ENCODE measurements at regions not wholly inside any gene's neighbourhood (a gene's known extent, or its start where the extent isn't known, plus 50 kb on each side); places are given as distances from the start of the nearest gene placed in this dataset.

DNA sequence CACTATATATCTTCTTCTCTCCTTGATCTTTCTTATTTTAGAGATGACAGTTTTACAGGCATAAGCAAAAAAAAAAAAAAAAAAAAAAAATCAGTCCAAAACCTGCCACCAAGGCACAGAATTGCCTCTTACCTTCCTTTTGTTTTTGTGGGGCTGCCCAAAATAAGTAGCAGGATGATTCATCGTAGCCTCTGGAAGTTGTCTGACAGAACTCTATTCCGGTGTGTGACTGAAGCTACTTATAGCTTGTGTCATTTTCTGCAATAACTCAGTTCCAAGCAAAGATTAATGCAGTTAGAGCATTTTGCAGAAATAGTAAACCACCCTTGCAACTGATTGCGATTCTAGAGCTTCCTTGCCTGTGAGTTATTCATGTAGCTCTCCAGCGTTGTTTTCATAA, 186.8 kb downstream of the KIF2B start:
- no peak overlapping the region for H2BK5ac ChIP-seq (ENCODE audit: low read depth, low read length, poor library complexity, severe bottlenecking)
- H3K36me3 ChIP-seq (ENCODE audit: control insufficient read depth in 1 of 2, insufficient read depth in 2 of 2, low read depth in 1 of 2, low read length in 2 of 2), result no peaks in the 10 kb centered on the region
- H3K14ac ChIP-seq (ENCODE audit: low read length in 2 of 2), result no peak overlapping the region
- H3K9me3 ChIP-seq (ENCODE audit: control insufficient read depth, low read length), result peaks cover 24% of the 10 kb centered on the region
- H2AK5ac ChIP-seq (ENCODE audit: low read length, severe bottlenecking), result no peak overlapping the region
- H3K4ac ChIP-seq (ENCODE audit: low read depth in 1 of 2, low read length in 2 of 2), result no peak overlapping the region
- H2BK12ac ChIP-seq (ENCODE audit: low read length in 2 of 2), result no peak overlapping the region
- H3K4me1 ChIP-seq (ENCODE audit: control insufficient read depth, insufficient read depth, low read depth, low read length), result no peaks in the 10 kb centered on the region
- no peak overlapping the region for H4K91ac ChIP-seq (ENCODE audit: low read length)
- no peak overlapping the region for H3K23ac ChIP-seq (ENCODE audit: low read length in 2 of 2)
- no peaks in the 10 kb centered on the region for H3K79me1 ChIP-seq (replicated peaks; ENCODE audit: low read length, poor library complexity, severe bottlenecking)
- H3K18ac ChIP-seq (ENCODE audit: low read depth in 1 of 2, low read length in 2 of 2), result no peak overlapping the region
- H2BK120ac ChIP-seq (ENCODE audit: low read depth, low read length), result no peak overlapping the region
- H2AFZ ChIP-seq (ENCODE audit: low read depth, low read length), result no peak overlapping the region
- H3K27me3 ChIP-seq (ENCODE audit: control insufficient read depth in 1 of 2, insufficient read depth in 1 of 2, low read length in 2 of 2), result no peaks in the 10 kb centered on the region
- no peak for DNase-seq
- H3K4me2 ChIP-seq (ENCODE audit: low read length, poor library complexity, severe bottlenecking), result no peak overlapping the region
- H2BK15ac ChIP-seq (ENCODE audit: low read depth, poor library complexity, severe bottlenecking), result no peak overlapping the region
- H4K8ac ChIP-seq (ENCODE audit: low read length), result no peak overlapping the region
- H3K9ac ChIP-seq (ENCODE audit: low read length), result no peak overlapping the region
- H3K4me3 ChIP-seq (ENCODE audit: insufficient read depth in 1 of 2, low read depth in 1 of 2, low read length in 2 of 2), result no peak overlapping the region
- H3K27ac ChIP-seq (ENCODE audit: low read length, poor library complexity, severe bottlenecking), result no peak overlapping the region
- WGBS, result 91% methylated on average over 4 of the region's 4 CpGs

DNA sequence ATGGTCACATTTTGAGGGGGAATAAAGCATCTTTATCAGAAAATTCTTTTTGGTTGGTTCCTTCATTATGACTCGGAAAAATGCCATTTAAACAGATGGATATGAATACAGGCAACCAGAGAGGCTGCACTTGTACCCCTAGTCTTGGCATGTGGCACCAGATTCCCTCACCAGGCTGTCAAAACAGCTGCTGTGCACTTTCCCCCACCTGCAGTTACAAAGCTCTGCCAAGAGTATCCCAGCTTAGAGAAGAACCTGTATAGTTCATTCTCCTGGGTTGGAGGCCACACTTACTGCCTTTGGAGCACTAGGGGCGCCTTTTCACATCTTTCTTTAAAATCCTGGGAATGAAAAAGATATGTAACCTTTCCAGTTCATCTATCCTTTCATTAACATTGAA, 190.3 kb downstream of the KIF2B start:
- Histone ChIP-seq H3K9ac (ENCODE audit: low read length) (no peak overlapping the region), H3K23ac (ENCODE audit: low read length in 2 of 2) (no peak overlapping the region), H4K91ac (ENCODE audit: low read length) (no peak overlapping the region), H3K79me1 (replicated peaks; ENCODE audit: low read length, poor library complexity, severe bottlenecking) (no peaks in the 10 kb centered on the region), H3K27ac (ENCODE audit: low read length, poor library complexity, severe bottlenecking) (no peak overlapping the region), H3K4me2 (ENCODE audit: low read length, poor library complexity, severe bottlenecking) (no peak overlapping the region), H3K14ac (ENCODE audit: low read length in 2 of 2) (no peak overlapping the region), H3K4me3 (ENCODE audit: insufficient read depth in 1 of 2, low read depth in 1 of 2, low read length in 2 of 2) (no peak overlapping the region), H2BK15ac (ENCODE audit: low read depth, poor library complexity, severe bottlenecking) (no peak overlapping the region), H2AK5ac (ENCODE audit: low read length, severe bottlenecking) (no peak overlapping the region), H2BK5ac (ENCODE audit: low read depth, low read length, poor library complexity, severe bottlenecking) (no peak overlapping the region), H3K4ac (ENCODE audit: low read depth in 1 of 2, low read length in 2 of 2) (no peak overlapping the region), H3K9me3 (ENCODE audit: control insufficient read depth, low read length) (peaks cover 27% of the 10 kb centered on the region), H3K18ac (ENCODE audit: low read depth in 1 of 2, low read length in 2 of 2) (no peak overlapping the region), H2BK12ac (ENCODE audit: low read length in 2 of 2) (no peak overlapping the region), H3K4me1 (ENCODE audit: control insufficient read depth, insufficient read depth, low read depth, low read length) (no peaks in the 10 kb centered on the region), H4K8ac (ENCODE audit: low read length) (no peak overlapping the region), H2BK120ac (ENCODE audit: low read depth, low read length) (no peak overlapping the region), H2AFZ (ENCODE audit: low read depth, low read length) (no peak overlapping the region), H3K36me3 (ENCODE audit: control insufficient read depth in 1 of 2, insufficient read depth in 2 of 2, low read depth in 1 of 2, low read length in 2 of 2) (no peaks in the 10 kb centered on the region), H3K27me3 (ENCODE audit: control insufficient read depth in 1 of 2, insufficient read depth in 1 of 2, low read length in 2 of 2) (no peaks in the 10 kb centered on the region)
- WGBS, result 60% methylated on average over 1 of the region's 2 CpGs
- no peak for DNase-seq

DNA sequence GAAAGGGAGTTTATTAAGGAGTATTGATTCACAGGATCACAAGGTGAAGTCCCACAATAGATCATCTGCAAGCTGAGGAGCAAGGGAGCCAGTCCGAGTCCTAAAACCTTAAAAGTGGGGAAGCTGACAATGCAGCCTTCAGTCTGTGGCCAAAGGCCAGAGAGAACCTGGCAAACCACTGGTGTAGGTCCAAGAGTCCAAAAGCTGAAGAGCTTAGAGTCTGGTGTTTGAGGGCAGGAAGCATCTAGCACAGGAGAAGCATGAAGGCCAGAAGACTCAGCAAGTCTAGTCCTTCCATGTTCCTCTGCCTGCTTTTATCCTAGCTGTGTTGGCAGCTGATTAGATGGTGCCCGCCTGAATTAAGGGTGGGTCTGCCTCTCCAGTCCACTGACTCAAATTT, 193.0 kb downstream of the KIF2B start:
- no peaks in the 10 kb centered on the region for H3K36me3 ChIP-seq (ENCODE audit: control insufficient read depth in 1 of 2, insufficient read depth in 2 of 2, low read depth in 1 of 2, low read length in 2 of 2)
- no peak overlapping the region for H2AK5ac ChIP-seq (ENCODE audit: low read length, severe bottlenecking)
- no peak overlapping the region for H4K8ac ChIP-seq (ENCODE audit: low read length)
- 85% methylated on average over 2 of the region's 2 CpGs for WGBS
- no peaks in the 10 kb centered on the region for H3K27me3 ChIP-seq (ENCODE audit: control insufficient read depth in 1 of 2, insufficient read depth in 1 of 2, low read length in 2 of 2)
- H3K79me1 ChIP-seq (replicated peaks; ENCODE audit: low read length, poor library complexity, severe bottlenecking), result no peaks in the 10 kb centered on the region
- H3K4me3 ChIP-seq (ENCODE audit: insufficient read depth in 1 of 2, low read depth in 1 of 2, low read length in 2 of 2), result no peak overlapping the region
- H2BK15ac ChIP-seq (ENCODE audit: low read depth, poor library complexity, severe bottlenecking), result no peak overlapping the region
- no peak overlapping the region for H2AFZ ChIP-seq (ENCODE audit: low read depth, low read length)
- H3K18ac ChIP-seq (ENCODE audit: low read depth in 1 of 2, low read length in 2 of 2), result no peak overlapping the region
- H2BK120ac ChIP-seq (ENCODE audit: low read depth, low read length), result no peak overlapping the region
- H3K27ac ChIP-seq (ENCODE audit: low read length, poor library complexity, severe bottlenecking), result no peak overlapping the region
- H3K4me1 ChIP-seq (ENCODE audit: control insufficient read depth, insufficient read depth, low read depth, low read length), result no peaks in the 10 kb centered on the region
- no peak overlapping the region for H3K4me2 ChIP-seq (ENCODE audit: low read length, poor library complexity, severe bottlenecking)
- no peak overlapping the region for H3K4ac ChIP-seq (ENCODE audit: low read depth in 1 of 2, low read length in 2 of 2)
- H3K9ac ChIP-seq (ENCODE audit: low read length), result no peak overlapping the region
- H3K23ac ChIP-seq (ENCODE audit: low read length in 2 of 2), result no peak overlapping the region
- DNase-seq, result no peak
- no peak overlapping the region for H2BK12ac ChIP-seq (ENCODE audit: low read length in 2 of 2)
- no peak overlapping the region for H4K91ac ChIP-seq (ENCODE audit: low read length)
- no peak overlapping the region for H2BK5ac ChIP-seq (ENCODE audit: low read depth, low read length, poor library complexity, severe bottlenecking)
- H3K9me3 ChIP-seq (ENCODE audit: control insufficient read depth, low read length), result peaks cover 20% of the 10 kb centered on the region
- no peak overlapping the region for H3K14ac ChIP-seq (ENCODE audit: low read length in 2 of 2)

DNA sequence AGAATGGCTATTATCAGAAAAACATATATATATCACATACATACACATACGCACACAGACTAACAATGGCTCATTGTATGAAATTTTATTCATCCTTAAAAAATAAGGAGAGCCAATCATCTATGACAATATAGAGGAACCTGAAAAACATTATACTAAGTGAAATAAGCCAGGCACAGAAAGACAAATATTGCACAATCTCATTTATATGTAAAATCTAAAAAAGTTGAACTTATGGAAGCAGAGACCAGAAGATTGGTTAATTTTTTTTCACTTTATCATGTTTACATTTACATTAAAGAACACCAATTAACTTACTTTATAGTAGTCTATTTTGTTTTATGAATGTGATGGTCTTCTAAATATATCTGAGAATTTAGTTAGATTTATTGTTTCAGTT, 198.7 kb downstream of the KIF2B start:
- no peaks in the 10 kb centered on the region for H3K79me1 ChIP-seq (replicated peaks; ENCODE audit: low read length, poor library complexity, severe bottlenecking)
- no peak overlapping the region for H3K9ac ChIP-seq (ENCODE audit: low read length)
- no peak overlapping the region for H3K18ac ChIP-seq (ENCODE audit: low read depth in 1 of 2, low read length in 2 of 2)
- H3K4me1 ChIP-seq (ENCODE audit: control insufficient read depth, insufficient read depth, low read depth, low read length), result no peaks in the 10 kb centered on the region
- H3K23ac ChIP-seq (ENCODE audit: low read length in 2 of 2), result no peak overlapping the region
- DNase-seq, result no peak
- no peak overlapping the region for H4K8ac ChIP-seq (ENCODE audit: low read length)
- no peak overlapping the region for H3K4me2 ChIP-seq (ENCODE audit: low read length, poor library complexity, severe bottlenecking)
- H4K91ac ChIP-seq (ENCODE audit: low read length), result no peak overlapping the region
- H2BK12ac ChIP-seq (ENCODE audit: low read length in 2 of 2), result no peak overlapping the region
- no peak overlapping the region for H2BK5ac ChIP-seq (ENCODE audit: low read depth, low read length, poor library complexity, severe bottlenecking)
- H3K9me3 ChIP-seq (ENCODE audit: control insufficient read depth, low read length), result peaks cover 16% of the 10 kb centered on the region
- WGBS, result no CpG with 5 or more reads among the region's 1 CpG
- H3K27ac ChIP-seq (ENCODE audit: low read length, poor library complexity, severe bottlenecking), result no peak overlapping the region
- H3K4ac ChIP-seq (ENCODE audit: low read depth in 1 of 2, low read length in 2 of 2), result no peak overlapping the region
- H3K36me3 ChIP-seq (ENCODE audit: control insufficient read depth in 1 of 2, insufficient read depth in 2 of 2, low read depth in 1 of 2, low read length in 2 of 2), result no peaks in the 10 kb centered on the region
- no peak overlapping the region for H2BK15ac ChIP-seq (ENCODE audit: low read depth, poor library complexity, severe bottlenecking)
- no peak overlapping the region for H3K14ac ChIP-seq (ENCODE audit: low read length in 2 of 2)
- no peak overlapping the region for H2AFZ ChIP-seq (ENCODE audit: low read depth, low read length)
- H3K27me3 ChIP-seq (ENCODE audit: control insufficient read depth in 1 of 2, insufficient read depth in 1 of 2, low read length in 2 of 2), result no peaks in the 10 kb centered on the region
- no peak overlapping the region for H2BK120ac ChIP-seq (ENCODE audit: low read depth, low read length)
- no peak overlapping the region for H3K4me3 ChIP-seq (ENCODE audit: insufficient read depth in 1 of 2, low read depth in 1 of 2, low read length in 2 of 2)
- H2AK5ac ChIP-seq (ENCODE audit: low read length, severe bottlenecking), result no peak overlapping the region
